Ectodermal cell (in vitro differentiated cells): ENCODE measurements at regions not wholly inside any gene's neighbourhood (a gene's known extent, or its start where the extent isn't known, plus 50 kb on each side); places are given as distances from the start of the nearest gene placed in this dataset.

Experiments used
- H3K27ac ChIP-seq: 2 replicates; pipeline ENCODE4 v1.7.0; 2013; ENCODE audit warnings: mild to moderate bottlenecking, low read depth, low read length; ENCODE audit not compliant: insufficient read depth, poor library complexity, severe bottlenecking
- H3K27me3 ChIP-seq: 2 replicates; pipeline ENCODE4 v1.7.0; 2013; ENCODE audit warnings: mild to moderate bottlenecking, low read length; ENCODE audit not compliant: insufficient read depth, control insufficient read depth, poor library complexity, severe bottlenecking
- H3K36me3 ChIP-seq: one replicate; pipeline ENCODE4 v1.7.0; 2013; ENCODE audit warnings: low read length; ENCODE audit not compliant: control insufficient read depth, insufficient read depth
- H3K4me1 ChIP-seq: one replicate; pipeline ENCODE4 v1.7.0; 2013; ENCODE audit warnings: low read length; ENCODE audit not compliant: control insufficient read depth, insufficient read depth
- H3K4me3 ChIP-seq: 2 replicates; pipeline ENCODE4 v1.7.0; 2013; ENCODE audit warnings: low read depth, low read length, control low read depth; ENCODE audit not compliant: insufficient read depth
- H3K9me3 ChIP-seq: 2 replicates; pipeline ENCODE4 v1.7.0; 2013; ENCODE audit warnings: mild to moderate bottlenecking, low read length, moderate library complexity; ENCODE audit not compliant: control insufficient read depth
- WGBS, 2 experiments: methylation state at CpG; one replicate each; pipeline ENCODE4 v1.1.7; 2013; ENCODE audit warnings: missing lambda C conversion rate in 2 of 2; 5-methylcytosine and 5-hydroxymethylcytosine counted together

DNA sequence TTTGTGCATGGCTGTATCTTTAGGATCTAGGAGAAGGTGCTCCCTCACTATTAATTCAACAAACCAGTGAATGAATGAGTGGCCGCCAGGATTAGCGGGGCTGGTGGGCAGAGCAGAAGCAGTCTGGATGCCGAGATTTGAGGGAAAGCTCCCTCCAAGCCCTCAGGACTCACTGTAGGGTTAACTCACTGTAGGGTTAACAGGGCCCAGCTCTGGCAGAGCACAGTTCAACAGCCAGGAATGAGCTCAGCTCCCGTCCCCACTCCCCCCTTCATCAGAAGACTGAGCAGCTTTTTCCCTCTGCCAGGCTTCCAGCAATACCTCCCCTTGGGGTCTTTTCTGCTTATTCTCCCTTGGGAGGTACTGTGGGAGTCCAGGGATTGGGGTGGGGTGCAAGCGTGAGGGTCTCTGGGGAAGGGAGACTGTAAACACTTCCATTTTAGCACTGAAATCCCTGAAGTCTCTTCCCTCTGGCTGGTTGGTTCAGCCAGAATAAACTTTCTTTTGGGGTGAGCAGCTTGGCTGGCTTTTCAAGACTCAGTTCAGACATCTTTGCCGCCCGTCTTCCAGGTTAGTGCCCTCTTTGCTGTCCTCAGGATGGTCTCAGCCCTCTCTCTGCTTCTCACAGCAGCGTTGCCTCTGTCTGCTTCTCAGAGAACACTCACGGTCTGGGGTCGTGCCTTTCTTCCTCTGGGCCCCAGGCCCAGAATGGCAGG lies 53.7 kb upstream of the WSB1 start:
- H3K9me3 ChIP-seq, result no peaks in the 10 kb centered on the region
- H3K4me3 ChIP-seq, result no peak overlapping the region
- WGBS, 2 experiments, result 85% methylated on average over 9 to 10 of the region's 10 CpGs
- H3K36me3 ChIP-seq, result no peaks in the 10 kb centered on the region
- no peak overlapping the region for H3K27ac ChIP-seq
- no peaks in the 10 kb centered on the region for H3K27me3 ChIP-seq
- H3K4me1 ChIP-seq, result peaks cover 4% of the 10 kb centered on the region

- H3K4me3 ChIP-seq, result no peak overlapping the region
- WGBS, 2 experiments, result 93% methylated on average over 5 of the region's 5 CpGs
- no peaks in the 10 kb centered on the region for H3K36me3 ChIP-seq
- H3K27ac ChIP-seq, result no peak overlapping the region
- H3K9me3 ChIP-seq, result no peaks in the 10 kb centered on the region
- H3K27me3 ChIP-seq, result no peaks in the 10 kb centered on the region
- H3K4me1 ChIP-seq, result peaks cover 6% of the 10 kb centered on the region
These were observed 53.1 kb upstream of the WSB1 start for GRCh38 chr17:27240802-27241155.

GRCh38 chr17:27241346-27241946 lies 52.5 kb upstream of the WSB1 start:
- WGBS, 2 experiments, result 66 to 70% methylated on average over 5 of the region's 5 CpGs
- no peaks in the 10 kb centered on the region for H3K9me3 ChIP-seq
- peaks cover 6% of the 10 kb centered on the region for H3K4me1 ChIP-seq
- no peaks in the 10 kb centered on the region for H3K27me3 ChIP-seq
- H3K36me3 ChIP-seq, result no peaks in the 10 kb centered on the region
- H3K27ac ChIP-seq, result no peak overlapping the region
- no peak overlapping the region for H3K4me3 ChIP-seq

GRCh38 chr17:27242951-27243350 lies 51.0 kb upstream of the WSB1 start:
- H3K27ac ChIP-seq, result no peak overlapping the region

DNA sequence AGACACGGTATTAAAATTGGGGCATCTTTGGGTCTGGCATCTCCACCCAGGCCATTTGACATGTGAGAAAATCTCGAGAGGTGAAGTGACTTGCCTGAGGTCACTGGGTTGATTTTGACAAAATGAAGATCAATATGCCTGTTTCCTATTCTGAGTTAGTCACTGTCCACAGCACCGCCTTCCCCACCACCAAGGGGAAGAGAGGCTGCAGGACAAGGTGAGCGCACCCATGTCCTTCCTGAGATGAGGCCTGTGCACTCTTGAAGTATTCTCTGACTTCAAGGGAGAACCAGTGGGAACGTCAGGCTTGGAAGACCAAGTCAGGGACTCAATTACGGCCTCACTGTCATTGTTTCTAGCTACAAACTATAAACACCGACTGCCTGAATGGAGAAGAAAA lies 49.9 kb upstream of the WSB1 start:
- H3K27me3 ChIP-seq, result no peaks in the 10 kb centered on the region
- WGBS, 2 experiments, result 93 to 95% methylated on average over 7 of the region's 7 CpGs
- no peak overlapping the region for H3K4me3 ChIP-seq
- H3K27ac ChIP-seq, result no peak overlapping the region
- peaks cover 6% of the 10 kb centered on the region for H3K4me1 ChIP-seq
- no peaks in the 10 kb centered on the region for H3K36me3 ChIP-seq
- no peaks in the 10 kb centered on the region for H3K9me3 ChIP-seq

More at GRCh38 chr17:27242951-27243350, 51.0 kb upstream of the WSB1 start:
- no peaks in the 10 kb centered on the region for H3K36me3 ChIP-seq
- H3K4me1 ChIP-seq, result peaks cover 6% of the 10 kb centered on the region
- no peaks in the 10 kb centered on the region for H3K9me3 ChIP-seq
- no peak overlapping the region for H3K4me3 ChIP-seq
- no peaks in the 10 kb centered on the region for H3K27me3 ChIP-seq
- WGBS, 2 experiments, result 94 to 100% methylated on average over 1 of the region's 1 CpG
